GM12878 (cell line): ENCODE measurements at regions not wholly inside any gene's neighbourhood (a gene's known extent, or its start where the extent isn't known, plus 50 kb on each side); places are given as distances from the start of the nearest gene placed in this dataset.

Experiments used
- FOXK2 ChIP-seq: fragments of 450-650 bp; IDR thresholded peaks from 2 replicates; pipeline ENCODE4 v1.6.1; 2017; ENCODE audit warnings: mild to moderate bottlenecking, moderate library complexity
- POLR2A ChIP-seq: IDR thresholded peaks from 2 replicates; pipeline ENCODE4 v1.6.1; 2011; ENCODE audit warnings: low read depth, mild to moderate bottlenecking, low read length
- POLR2AphosphoS5 ChIP-seq: IDR thresholded peaks from 2 replicates; pipeline ENCODE4 v1.6.1; 2011; ENCODE audit warnings: mild to moderate bottlenecking, low read length, inconsistent platforms
- SIN3A ChIP-seq: IDR thresholded peaks from 2 replicates; pipeline ENCODE4 v1.6.1; 2012; ENCODE audit warnings: low read depth, low read length, improper control_type of control experiment
- ZBTB33 ChIP-seq: fragments of 450-650 bp; IDR thresholded peaks from 2 replicates; pipeline ENCODE4 v1.6.1; 2017; ENCODE audit warnings: mild to moderate bottlenecking
- ZNF274 ChIP-seq: IDR thresholded peaks from one replicate; pipeline ENCODE4 v1.8.0; 2011; ENCODE audit not compliant: insufficient read length, insufficient read depth

- TF ChIP-seq ZBTB33: no peak
- no peak for TF ChIP-seq POLR2AphosphoS5
- no peak for TF ChIP-seq POLR2A
- no peak for TF ChIP-seq SIN3A
- no peak for TF ChIP-seq ZNF274
- no peak for TF ChIP-seq FOXK2
Observed at GRCh38 chr6:93580446-93580845, 161.1 kb upstream of the EPHA7 start.
